ENCODE measurements at regions not wholly inside any gene's neighbourhood (a gene's known extent, or its start where the extent isn't known, plus 50 kb on each side); places are given as distances from the start of the nearest gene placed in this dataset.

DNA sequence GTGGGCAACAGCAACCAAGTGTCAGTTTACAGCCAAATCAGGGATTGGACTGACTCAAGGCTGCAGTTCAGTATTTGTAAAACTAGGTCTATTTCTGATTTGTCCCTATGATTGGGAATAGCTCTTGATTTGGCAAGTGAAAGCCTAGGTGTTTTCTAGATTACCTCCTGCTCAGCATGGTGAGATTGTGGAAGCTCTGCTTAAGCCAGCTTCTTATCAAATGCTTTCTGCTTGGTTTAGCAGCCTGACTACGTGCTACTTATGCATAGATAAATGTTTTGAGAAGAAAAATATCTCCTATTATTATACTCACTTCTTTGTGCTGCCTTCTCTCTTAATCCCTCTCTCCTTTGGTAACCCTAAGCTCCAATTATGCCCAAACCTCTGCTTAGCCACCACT is 86.3 kb upstream of the AMOTL1 start:
- Histone ChIP-seq H3K27ac (no peak overlapping the region), H3K4me1 (no peaks in the 10 kb centered on the region), H3K9me3 (peaks cover 6% of the 10 kb centered on the region), H3K4me3 (no peak overlapping the region), H3K36me3 (no peaks in the 10 kb centered on the region), H3K27me3 (no peaks in the 10 kb centered on the region)
- ATAC-seq, result no peak
- TF ChIP-seq, protein P1, sequence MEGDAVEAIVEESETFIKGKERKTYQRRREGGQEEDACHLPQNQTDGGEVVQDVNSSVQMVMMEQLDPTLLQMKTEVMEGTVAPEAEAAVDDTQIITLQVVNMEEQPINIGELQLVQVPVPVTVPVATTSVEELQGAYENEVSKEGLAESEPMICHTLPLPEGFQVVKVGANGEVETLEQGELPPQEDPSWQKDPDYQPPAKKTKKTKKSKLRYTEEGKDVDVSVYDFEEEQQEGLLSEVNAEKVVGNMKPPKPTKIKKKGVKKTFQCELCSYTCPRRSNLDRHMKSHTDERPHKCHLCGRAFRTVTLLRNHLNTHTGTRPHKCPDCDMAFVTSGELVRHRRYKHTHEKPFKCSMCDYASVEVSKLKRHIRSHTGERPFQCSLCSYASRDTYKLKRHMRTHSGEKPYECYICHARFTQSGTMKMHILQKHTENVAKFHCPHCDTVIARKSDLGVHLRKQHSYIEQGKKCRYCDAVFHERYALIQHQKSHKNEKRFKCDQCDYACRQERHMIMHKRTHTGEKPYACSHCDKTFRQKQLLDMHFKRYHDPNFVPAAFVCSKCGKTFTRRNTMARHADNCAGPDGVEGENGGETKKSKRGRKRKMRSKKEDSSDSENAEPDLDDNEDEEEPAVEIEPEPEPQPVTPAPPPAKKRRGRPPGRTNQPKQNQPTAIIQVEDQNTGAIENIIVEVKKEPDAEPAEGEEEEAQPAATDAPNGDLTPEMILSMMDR (IDR thresholded peaks at IDR 0.05), result no peak
- DNase-seq, result no peak
- intact Hi-C loops (cut with DNase I), result no loop called here

DNA sequence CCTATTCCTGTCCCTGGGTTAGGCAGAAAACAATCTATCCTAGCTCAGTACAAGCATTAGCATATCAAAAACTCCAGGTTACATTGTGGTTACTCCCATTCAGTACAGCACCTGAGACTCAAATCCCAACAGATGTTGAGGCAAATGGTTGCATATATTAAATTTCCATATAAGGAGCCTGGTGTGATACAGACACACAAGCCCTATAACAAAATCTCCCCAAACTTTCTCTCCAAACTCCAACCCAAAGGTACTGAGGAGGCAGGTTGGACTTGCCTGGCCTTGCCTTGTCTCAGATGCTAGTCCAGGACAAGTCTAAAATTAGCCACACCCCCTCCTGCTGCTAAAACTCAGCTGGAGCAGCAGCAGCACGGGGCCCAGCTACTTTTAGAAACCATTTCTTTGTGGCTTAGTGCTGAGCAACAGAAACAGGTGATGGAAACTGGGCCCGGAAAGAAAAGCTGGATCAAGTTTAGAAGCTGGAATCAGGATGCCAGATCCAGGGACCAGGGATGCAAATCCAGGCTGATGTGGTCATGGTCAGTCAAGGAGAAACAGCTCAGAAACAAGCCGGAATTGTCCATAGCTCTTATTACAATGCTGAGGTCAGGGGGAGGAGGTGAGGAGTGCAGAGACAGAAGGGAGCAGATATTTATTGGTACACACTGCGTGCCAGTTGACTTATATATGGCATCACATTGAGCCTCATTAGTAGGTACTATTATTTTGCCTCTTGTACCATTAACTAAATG is 73.7 kb upstream of the AMOTL1 start:
- H3K36me3 ChIP-seq, result no peaks in the 10 kb centered on the region
- intact Hi-C loops (cut with DNase I), result no loop called here
- TF ChIP-seq, protein P1 (IDR thresholded peaks at IDR 0.05), result no peak
- no peak for DNase-seq
- no peaks in the 10 kb centered on the region for H3K9me3 ChIP-seq
- H3K27ac ChIP-seq, result no peak overlapping the region
- no peaks in the 10 kb centered on the region for H3K4me1 ChIP-seq
- ATAC-seq, result no peak
- H3K4me3 ChIP-seq, result no peak overlapping the region
- H3K27me3 ChIP-seq, result peaks cover 11% of the 10 kb centered on the region

DNA sequence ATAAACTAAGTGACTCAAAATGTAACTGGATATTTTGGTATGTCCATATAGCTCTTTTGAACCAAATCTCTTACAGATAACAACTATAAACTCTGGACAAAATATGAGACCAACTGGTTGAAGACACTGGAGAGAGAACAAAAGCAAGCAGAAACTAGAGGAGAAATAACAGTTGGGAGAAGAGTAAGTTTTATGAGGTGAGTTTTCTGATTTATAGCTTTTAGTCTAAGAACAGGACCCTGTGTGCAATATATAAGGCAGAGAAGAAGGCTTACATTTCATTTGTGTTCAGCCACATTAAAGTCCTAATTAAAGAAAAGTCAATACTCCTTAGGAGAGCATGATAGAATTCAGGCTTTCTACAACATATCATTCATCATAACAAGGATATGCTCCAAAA is 71.0 kb upstream of the AMOTL1 start:
- Histone ChIP-seq H3K27me3 (peaks cover 11% of the 10 kb centered on the region), H3K27ac (no peak overlapping the region), H3K4me1 (no peaks in the 10 kb centered on the region), H3K4me3 (no peak overlapping the region), H3K36me3 (no peaks in the 10 kb centered on the region), H3K9me3 (no peaks in the 10 kb centered on the region)
- intact Hi-C loops (cut with DNase I), result no loop called here
- DNase-seq (no peak), ATAC-seq (no peak)
- TF ChIP-seq, protein P1 (IDR thresholded peaks at IDR 0.05), result no peak

DNA sequence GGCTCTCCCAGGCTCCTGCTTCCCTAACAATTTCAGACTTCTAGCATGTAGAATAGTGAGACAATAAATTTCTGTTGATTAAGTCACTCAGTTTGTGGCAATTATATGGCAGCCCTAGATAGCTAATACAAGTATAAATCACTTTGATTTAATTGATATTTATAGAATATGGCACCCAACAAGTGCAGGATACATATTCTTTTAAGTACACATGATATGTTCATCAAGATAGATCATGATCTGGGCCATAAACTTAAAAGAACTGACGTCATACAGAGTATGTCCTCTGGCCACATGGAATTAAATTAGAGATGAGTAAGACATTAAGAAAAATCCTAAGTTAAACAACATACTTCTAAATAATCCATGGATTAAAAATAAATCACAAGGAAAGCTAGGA is 67.5 kb upstream of the AMOTL1 start:
- H3K36me3 ChIP-seq, result no peaks in the 10 kb centered on the region
- H3K27ac ChIP-seq, result no peak overlapping the region
- H3K9me3 ChIP-seq, result no peaks in the 10 kb centered on the region
- H3K4me3 ChIP-seq, result no peak overlapping the region
- H3K4me1 ChIP-seq, result no peaks in the 10 kb centered on the region
- no peak for DNase-seq
- no peak for ATAC-seq
- intact Hi-C loops (cut with DNase I), result no loop called here
- peaks cover 11% of the 10 kb centered on the region for H3K27me3 ChIP-seq
- TF ChIP-seq, protein P1 (IDR thresholded peaks at IDR 0.05), result no peak

DNA sequence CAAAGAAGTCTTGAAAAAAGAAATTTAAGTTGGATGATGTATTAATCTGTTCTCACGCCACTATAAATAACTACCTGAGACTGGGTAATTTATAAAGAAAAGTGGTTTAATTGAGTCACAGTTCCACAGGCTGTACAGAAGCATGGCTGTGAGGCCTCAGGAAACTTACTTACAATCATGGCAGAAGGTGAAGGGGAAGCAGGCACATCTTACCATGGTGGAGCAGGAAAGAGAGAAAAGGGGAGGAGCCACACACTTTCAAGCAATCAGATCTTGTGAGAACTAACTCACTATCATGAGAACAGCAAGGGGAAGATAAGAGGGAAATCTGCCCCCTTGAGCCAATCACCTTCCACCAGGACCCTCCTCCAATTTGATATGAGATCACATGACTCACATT is 65.7 kb upstream of the AMOTL1 start:
- no peak overlapping the region for H3K27ac ChIP-seq
- DNase-seq (no peak), ATAC-seq (no peak)
- intact Hi-C loops (cut with DNase I), result no loop called here
- TF ChIP-seq, protein P1 (IDR thresholded peaks at IDR 0.05), result no peak
- H3K9me3 ChIP-seq, result no peaks in the 10 kb centered on the region
- no peaks in the 10 kb centered on the region for H3K4me1 ChIP-seq
- no peaks in the 10 kb centered on the region for H3K36me3 ChIP-seq
- no peak overlapping the region for H3K4me3 ChIP-seq
- peaks cover 3% of the 10 kb centered on the region for H3K27me3 ChIP-seq

DNA sequence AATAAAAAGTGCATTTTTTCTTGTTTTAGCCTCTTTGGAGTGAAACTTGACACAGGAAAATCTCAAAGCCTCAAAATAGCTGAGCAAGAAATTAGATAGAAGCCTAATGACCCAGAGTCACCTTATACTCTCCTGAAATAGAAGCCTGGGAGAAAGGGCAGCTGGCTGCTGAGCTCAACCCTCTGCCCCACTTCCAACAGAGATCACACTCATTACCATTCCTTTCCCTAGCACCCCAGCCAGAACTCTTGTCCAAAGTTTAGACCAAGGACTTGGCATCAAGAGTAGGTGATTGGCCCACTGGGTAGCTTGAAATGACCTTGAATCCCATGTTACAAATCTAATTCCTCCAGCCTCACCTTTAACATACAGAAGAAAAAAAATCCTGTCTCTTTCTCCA is 62.7 kb upstream of the AMOTL1 start:
- Histone ChIP-seq H3K27me3 (no peaks in the 10 kb centered on the region), H3K36me3 (no peaks in the 10 kb centered on the region), H3K4me3 (no peak overlapping the region), H3K9me3 (peaks cover 6% of the 10 kb centered on the region), H3K4me1 (no peaks in the 10 kb centered on the region), H3K27ac (no peak overlapping the region)
- DNase-seq (no peak), ATAC-seq (no peak)
- intact Hi-C loops (cut with DNase I), result no loop called here
- TF ChIP-seq, protein P1 (IDR thresholded peaks at IDR 0.05), result no peak
